H9 (cell line): ENCODE measurements at regions not wholly inside any gene's neighbourhood (a gene's known extent, or its start where the extent isn't known, plus 50 kb on each side); places are given as distances from the start of the nearest gene placed in this dataset.

Source experiments
- DNase-seq: peaks from one replicate; pipeline ENCODE4 v3.0.0-alpha.2; 2017
- H2AFZ ChIP-seq: one replicate; pipeline ENCODE4 v1.6.1; 2013; ENCODE audit warnings: mild to moderate bottlenecking, low read length, control low read depth, moderate library complexity
- H2AK5ac ChIP-seq: 2 replicates; pipeline ENCODE4 v1.6.1; 2013; ENCODE audit warnings: low read length, control low read depth, mixed read lengths; ENCODE audit not compliant: insufficient read length
- H2BK120ac ChIP-seq: one replicate; pipeline ENCODE4 v1.6.1; 2013; ENCODE audit warnings: low read depth, mild to moderate bottlenecking, low read length, control low read depth, inconsistent platforms; ENCODE audit not compliant: poor library complexity, severe bottlenecking
- H2BK12ac ChIP-seq: 2 replicates; pipeline ENCODE4 v1.6.1; 2013; ENCODE audit warnings: low read length, control low read depth, mixed read lengths, low read depth; ENCODE audit not compliant: insufficient read length
- H2BK15ac ChIP-seq: 2 replicates; pipeline ENCODE4 v1.6.1; 2013; ENCODE audit warnings: low read depth, low read length, control low read depth
- H2BK20ac ChIP-seq: one replicate; pipeline ENCODE4 v1.6.1; 2013; ENCODE audit warnings: low read depth, mild to moderate bottlenecking, low read length, control low read depth, inconsistent platforms; ENCODE audit not compliant: poor library complexity, severe bottlenecking
- H2BK5ac ChIP-seq: 2 replicates; pipeline ENCODE4 v1.6.1; 2013; ENCODE audit warnings: low read length, control low read depth, mixed read lengths; ENCODE audit not compliant: insufficient read length
- H3K14ac ChIP-seq: 2 replicates; pipeline ENCODE4 v1.6.1; 2013; ENCODE audit warnings: low read length, control low read depth; ENCODE audit not compliant: insufficient read depth
- H3K18ac ChIP-seq: 2 replicates; pipeline ENCODE4 v1.6.1; 2013; ENCODE audit warnings: low read depth, mild to moderate bottlenecking, mixed read lengths, low read length, control low read depth; ENCODE audit not compliant: insufficient read length
- H3K23ac ChIP-seq: 2 replicates; pipeline ENCODE4 v1.6.1; 2013; ENCODE audit warnings: low read length, control low read depth, mixed read lengths, low read depth; ENCODE audit not compliant: insufficient read length
- H3K23me2 ChIP-seq: 2 replicates; pipeline ENCODE4 v1.6.1; 2013; ENCODE audit warnings: low read depth, mild to moderate bottlenecking, mixed read lengths, low read length, control low read depth; ENCODE audit not compliant: insufficient read length, poor library complexity, severe bottlenecking
- H3K27ac ChIP-seq: 2 replicates; pipeline ENCODE4 v1.5.1; 2013; ENCODE audit warnings: low read length, control low read depth, mixed read lengths, low read depth; ENCODE audit not compliant: insufficient read length
- H3K27me3 ChIP-seq: 2 replicates; pipeline ENCODE4 v1.6.1; 2013; ENCODE audit warnings: low read length, control low read depth, inconsistent platforms; ENCODE audit not compliant: insufficient read depth
- H3K4ac ChIP-seq: 2 replicates; pipeline ENCODE4 v1.6.1; 2013; ENCODE audit warnings: low read depth, mild to moderate bottlenecking, control low read depth, inconsistent platforms, low read length, moderate library complexity
- H3K4me1 ChIP-seq: 2 replicates; pipeline ENCODE4 v1.6.1; 2013; ENCODE audit warnings: low read length, control low read depth, inconsistent platforms; ENCODE audit not compliant: insufficient read depth
- H3K4me2 ChIP-seq: 2 replicates; pipeline ENCODE4 v1.6.1; 2013; ENCODE audit warnings: low read length, control low read depth, mixed read lengths; ENCODE audit not compliant: insufficient read length, insufficient read depth
- H3K56ac ChIP-seq: 2 replicates; pipeline ENCODE4 v1.6.1; 2013; ENCODE audit warnings: low read depth, mild to moderate bottlenecking, mixed read lengths, low read length, control low read depth; ENCODE audit not compliant: insufficient read length
- H3K79me1 ChIP-seq: 2 replicates; pipeline ENCODE4 v1.6.1; 2013; ENCODE audit warnings: low read depth, mild to moderate bottlenecking, moderate library complexity, low read length, control low read depth, inconsistent platforms; ENCODE audit not compliant: insufficient read depth, poor library complexity, severe bottlenecking
- H3K79me2 ChIP-seq: 2 replicates; pipeline ENCODE4 v1.6.1; 2013; ENCODE audit warnings: low read length, control low read depth, inconsistent platforms; ENCODE audit not compliant: insufficient read depth
- H3K9ac ChIP-seq: 2 replicates; pipeline ENCODE4 v1.6.1; 2013; ENCODE audit warnings: low read length, control low read depth, mixed read lengths; ENCODE audit not compliant: insufficient read length; ENCODE audit errors: extremely low read depth
- H3K9me3 ChIP-seq: one replicate; pipeline ENCODE4 v1.6.1; 2013; ENCODE audit warnings: low read depth, low read length, inconsistent platforms; ENCODE audit not compliant: control insufficient read depth
- H3T11ph ChIP-seq: one replicate; pipeline ENCODE4 v1.6.1; 2013; ENCODE audit warnings: mild to moderate bottlenecking, low read length, control low read depth, inconsistent platforms
- H4K20me1 ChIP-seq: one replicate; pipeline ENCODE4 v1.6.1; 2013; ENCODE audit not compliant: control insufficient read depth, insufficient read length, insufficient read depth
- H4K5ac ChIP-seq: 2 replicates; pipeline ENCODE4 v1.6.1; 2013; ENCODE audit warnings: low read depth, mild to moderate bottlenecking, mixed read lengths, low read length, control low read depth; ENCODE audit not compliant: insufficient read length
- H4K8ac ChIP-seq: replicated peaks from 2 replicates; pipeline ENCODE4 v1.6.1; 2013; ENCODE audit warnings: low read length, control low read depth, mixed read lengths, low read depth; ENCODE audit not compliant: insufficient read length
- H4K91ac ChIP-seq: 2 replicates; pipeline ENCODE4 v1.6.1; 2013; ENCODE audit warnings: low read depth, mild to moderate bottlenecking, moderate library complexity, mixed read lengths, low read length, control low read depth; ENCODE audit not compliant: insufficient read length
- H3K27ac Mint-ChIP-seq, 3 experiments: 2 replicates in 2 of 3; 3 replicates in 1 of 3; pipeline ENCODE4 v1.8.0; 2020 to 2021; ENCODE audit warnings: mixed read lengths in 3 of 3, mild to moderate bottlenecking in 1 of 3, moderate library complexity in 1 of 3
- H3K27me3 Mint-ChIP-seq: 2 replicates; pipeline ENCODE4 v1.8.0; 2021; ENCODE audit warnings: low read depth, mild to moderate bottlenecking, moderate library complexity, mixed read lengths
- H3K36me3 Mint-ChIP-seq, 3 experiments: 2 replicates in 2 of 3; 3 replicates in 1 of 3; pipeline ENCODE4 v1.8.0; 2020 to 2021; ENCODE audit warnings: low read depth in 3 of 3, mixed read lengths in 3 of 3; ENCODE audit not compliant: insufficient read depth in 1 of 3
- H3K4me1 Mint-ChIP-seq, 2 experiments: 2 replicates each; pipeline ENCODE4 v1.8.0; 2020; ENCODE audit warnings: mixed read lengths in 2 of 2
- H3K4me3 Mint-ChIP-seq, 2 experiments: 2 replicates in 1 of 2; 3 replicates in 1 of 2; pipeline ENCODE4 v1.8.0; 2020 to 2021; ENCODE audit warnings: mild to moderate bottlenecking in 2 of 2, mixed read lengths in 2 of 2, moderate library complexity in 1 of 2
- H3K9me3 Mint-ChIP-seq, 2 experiments: 2 replicates in 1 of 2; 3 replicates in 1 of 2; pipeline ENCODE4 v1.8.0; 2020; ENCODE audit warnings: mild to moderate bottlenecking in 2 of 2, mixed read lengths in 2 of 2, moderate library complexity in 1 of 2
- CTCF ChIP-seq: fragments of 200-600 bp; sonication (generic); conservative IDR thresholded peaks from 3 replicates; pipeline ENCODE4 v1.8.0; 2021; ENCODE audit warnings: antibody characterized with exemption, mild to moderate bottlenecking
- WGBS: extraction: QIAGEN DNeasy Blood & Tissue Kit; methylation state at CpG from one replicate; pipeline ENCODE4 v1.1.7; 2013; ENCODE audit warnings: missing lambda C conversion rate, low lambda C conversion rate, mixed read lengths; ENCODE audit not compliant: insufficient read length; ENCODE audit errors: extremely low coverage; 5-methylcytosine and 5-hydroxymethylcytosine counted together

GRCh38 chr5:93243481-93243880 lies 337.5 kb downstream of the NR2F1-AS1 start:
- Histone ChIP-seq H3K4me2 (no peak overlapping the region), H3K9ac (no peak overlapping the region)
- H3K27ac Mint-ChIP-seq = no peak overlapping the region

More at GRCh38 chr5:93243481-93243880, 337.5 kb downstream of the NR2F1-AS1 start:
- H3K14ac ChIP-seq = no peak overlapping the region
- no peak overlapping the region for H2AK5ac ChIP-seq
- H3K27me3 ChIP-seq = no peaks in the 10 kb centered on the region; the same call in 1 of the 2 replicates
- Mint-ChIP-seq H3K36me3 (no peaks in the 10 kb centered on the region), H3K4me3 (no peak overlapping the region), H3K27me3 (peaks cover 51% of the 10 kb centered on the region), H3K9me3 (no peaks in the 10 kb centered on the region), H3K4me1 (peaks cover 12 to 18% of the 10 kb centered on the region in 2 experiments)
- no peak overlapping the region for H2BK15ac ChIP-seq
- H3K18ac ChIP-seq = no peak overlapping the region
- H4K91ac ChIP-seq = no peak overlapping the region
- no peak overlapping the region for H3K23ac ChIP-seq
- no peak overlapping the region for H2BK20ac ChIP-seq
- no peaks in the 10 kb centered on the region; the same call in 1 of the 2 replicates for H3K4me1 ChIP-seq
- H4K8ac ChIP-seq = no peak overlapping the region
- TF ChIP-seq CTCF = no peak
- no peak overlapping the region for H2BK5ac ChIP-seq
- no peaks in the 10 kb centered on the region for H3K79me2 ChIP-seq
- no peaks in the 10 kb centered on the region for H4K20me1 ChIP-seq
- no peak overlapping the region for H3K56ac ChIP-seq
- H3K79me1 ChIP-seq = no peaks in the 10 kb centered on the region
- H3K9me3 ChIP-seq = no peaks in the 10 kb centered on the region
- no peak overlapping the region for H2BK120ac ChIP-seq
- H3K23me2 ChIP-seq = no peaks in the 10 kb centered on the region
- H3K4ac ChIP-seq = no peak overlapping the region
- H2AFZ ChIP-seq = no peak overlapping the region
- no peak overlapping the region for H4K5ac ChIP-seq
- no CpG with 5 or more reads among the region's 1 CpG for WGBS
- no peak for DNase-seq
- no peak overlapping the region for H3K27ac ChIP-seq
- H3T11ph ChIP-seq = no peak overlapping the region
- H2BK12ac ChIP-seq = no peak overlapping the region
